Neuronal stem cell (in vitro differentiated cells): ENCODE measurements at regions not wholly inside any gene's neighbourhood (a gene's known extent, or its start where the extent isn't known, plus 50 kb on each side); places are given as distances from the start of the nearest gene placed in this dataset.

ENCODE experiments used
- DNase-seq: peaks from one replicate; pipeline ENCODE4 v3.0.0-alpha.2; 2013; ENCODE audit warnings: low spot score
- H2AFZ ChIP-seq: one replicate; pipeline ENCODE4 v1.6.1; 2013; ENCODE audit warnings: mild to moderate bottlenecking, low read length, inconsistent platforms
- H2AK5ac ChIP-seq: 2 replicates; pipeline ENCODE4 v1.6.1; 2013; ENCODE audit warnings: low read depth, mild to moderate bottlenecking, inconsistent platforms, low read length, moderate library complexity, mixed read lengths
- H2BK120ac ChIP-seq: 2 replicates; pipeline ENCODE4 v1.6.1; 2013; ENCODE audit warnings: low read depth, mild to moderate bottlenecking, inconsistent platforms, low read length, moderate library complexity, mixed read lengths
- H2BK12ac ChIP-seq: one replicate; pipeline ENCODE4 v1.6.1; 2013; ENCODE audit warnings: low read length, inconsistent platforms
- H2BK15ac ChIP-seq: 2 replicates; pipeline ENCODE4 v1.6.1; 2013; ENCODE audit warnings: mild to moderate bottlenecking, low read length, inconsistent platforms, mixed read lengths
- H2BK5ac ChIP-seq: one replicate; pipeline ENCODE4 v1.6.1; 2013; ENCODE audit warnings: inconsistent platforms, mild to moderate bottlenecking, low read length, moderate library complexity
- H3K14ac ChIP-seq: one replicate; pipeline ENCODE4 v1.6.1; 2013; ENCODE audit warnings: low read length, inconsistent platforms
- H3K18ac ChIP-seq: 2 replicates; pipeline ENCODE4 v1.6.1; 2013; ENCODE audit warnings: low read length, inconsistent platforms
- H3K23ac ChIP-seq: 2 replicates; pipeline ENCODE4 v1.6.1; 2013; ENCODE audit warnings: low read depth, mild to moderate bottlenecking, mixed read lengths, low read length, inconsistent platforms; ENCODE audit not compliant: poor library complexity
- H3K27ac ChIP-seq: replicated peaks from 3 replicates; pipeline ENCODE4 v1.5.1; 2013; ENCODE audit warnings: low read length, inconsistent platforms
- H3K27me3 ChIP-seq, 3 experiments: 2 replicates each; pipeline ENCODE4 v1.6.1; 2013; ENCODE audit warnings: low read length in 3 of 3, mild to moderate bottlenecking in 2 of 3, inconsistent platforms in 1 of 3, low read depth in 1 of 3, mixed read lengths in 1 of 3, moderate library complexity in 1 of 3; ENCODE audit not compliant: control insufficient read depth in 3 of 3, insufficient read depth in 3 of 3
- H3K36me3 ChIP-seq, 2 donors: replicated peaks in 1 of 2; 2 replicates each; pipeline ENCODE4 v1.6.1; 2013; ENCODE audit warnings: low read length in 2 of 2; ENCODE audit not compliant: control insufficient read depth in 2 of 2, insufficient read depth in 2 of 2
- H3K4ac ChIP-seq: 2 replicates; pipeline ENCODE4 v1.6.1; 2013; ENCODE audit warnings: inconsistent platforms, mild to moderate bottlenecking, low read length, moderate library complexity
- H3K4me1 ChIP-seq, 2 donors: 1 replicate in 1 of 2; 2 replicates in 1 of 2; pipeline ENCODE4 v1.6.1; 2013; ENCODE audit warnings: low read length in 2 of 2, low read depth in 1 of 2; ENCODE audit not compliant: control insufficient read depth in 2 of 2, insufficient read depth in 1 of 2
- H3K4me2 ChIP-seq: one replicate; pipeline ENCODE4 v1.6.1; 2013; ENCODE audit warnings: mild to moderate bottlenecking, low read length, inconsistent platforms; ENCODE audit not compliant: insufficient read depth, poor library complexity, severe bottlenecking
- H3K4me3 ChIP-seq, 2 donors: 2 replicates each; pipeline ENCODE4 v1.5.1; 2013; ENCODE audit warnings: low read length in 2 of 2, mild to moderate bottlenecking in 2 of 2, inconsistent platforms in 1 of 2, moderate library complexity in 1 of 2
- H3K79me1 ChIP-seq: one replicate; pipeline ENCODE4 v1.6.1; 2013; ENCODE audit warnings: low read depth, mild to moderate bottlenecking, inconsistent platforms, low read length, moderate library complexity
- H3K9ac ChIP-seq: one replicate; pipeline ENCODE4 v1.6.1; 2013; ENCODE audit warnings: mild to moderate bottlenecking, low read depth, low read length, inconsistent platforms; ENCODE audit not compliant: poor library complexity
- H3K9me3 ChIP-seq, 2 donors: replicated peaks in 1 of 2; 2 replicates each; pipeline versions ENCODE3 to v1.6.1; 2013; ENCODE audit warnings: low read length in 2 of 2, mild to moderate bottlenecking in 2 of 2, inconsistent platforms in 1 of 2, low read depth in 1 of 2, mixed read lengths in 1 of 2, moderate library complexity in 1 of 2; ENCODE audit not compliant: control insufficient read depth in 2 of 2, insufficient read depth in 1 of 2
- H4K8ac ChIP-seq: one replicate; pipeline ENCODE4 v1.6.1; 2013; ENCODE audit warnings: low read depth, mild to moderate bottlenecking, inconsistent platforms, low read length, moderate library complexity
- H4K91ac ChIP-seq: one replicate; pipeline ENCODE4 v1.6.1; 2013; ENCODE audit warnings: low read length, low read depth, mild to moderate bottlenecking, inconsistent platforms; ENCODE audit not compliant: poor library complexity
- WGBS, 2 donors: extraction: QIAGEN DNeasy Blood & Tissue Kit; methylation state at CpG; one replicate each; pipeline ENCODE4 v1.1.7; 2013; ENCODE audit warnings: missing lambda C conversion rate in 2 of 2, mixed read lengths in 1 of 2; ENCODE audit not compliant: insufficient read length in 2 of 2, insufficient replicate concordance in 1 of 2; ENCODE audit errors: extremely low coverage in 2 of 2; 5-methylcytosine and 5-hydroxymethylcytosine counted together

DNA sequence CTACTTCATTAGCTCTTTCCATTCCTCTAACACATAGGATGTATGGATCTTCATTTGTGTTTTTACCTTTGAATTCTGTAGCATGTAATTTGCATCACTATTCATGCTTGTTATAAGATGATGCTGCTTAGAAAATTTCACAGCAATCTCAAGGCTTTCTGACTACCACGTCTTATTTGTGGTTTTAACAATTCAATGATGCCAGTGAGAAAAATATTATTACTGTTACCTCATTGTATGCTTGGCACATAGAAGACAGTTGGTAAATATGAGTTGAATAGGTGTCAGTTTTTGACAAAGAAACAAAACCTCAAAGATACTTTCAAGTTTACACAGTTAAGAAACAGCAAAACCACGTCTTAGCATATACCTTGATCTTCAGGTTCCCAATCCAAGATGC lies 428.6 kb downstream of the TFAP2A start:
- H4K91ac ChIP-seq, result no peak overlapping the region
- no peak overlapping the region for H2BK120ac ChIP-seq
- H3K79me1 ChIP-seq, result no peaks in the 10 kb centered on the region
- H3K9me3 ChIP-seq, result no peaks in the 10 kb centered on the region
- no peak for DNase-seq
- H3K4me2 ChIP-seq, result no peak overlapping the region
- H2BK15ac ChIP-seq, result no peak overlapping the region
- no peak overlapping the region for H3K27ac ChIP-seq
- WGBS, 2 donors, result no CpG with 5 or more reads among the region's 2 CpGs
- no peak overlapping the region for H3K9ac ChIP-seq
- no peak overlapping the region for H3K23ac ChIP-seq
- H2BK5ac ChIP-seq, result no peak overlapping the region
- H3K27me3 ChIP-seq, result no peaks in the 10 kb centered on the region
- H2AFZ ChIP-seq, result no peak overlapping the region
- H3K4ac ChIP-seq, result no peak overlapping the region
- H2AK5ac ChIP-seq, result no peak overlapping the region
- no peak overlapping the region for H4K8ac ChIP-seq
- H2BK12ac ChIP-seq, result no peak overlapping the region
- H3K14ac ChIP-seq, result no peak overlapping the region
- H3K4me3 ChIP-seq, result no peak overlapping the region
- no peaks in the 10 kb centered on the region for H3K4me1 ChIP-seq
- no peaks in the 10 kb centered on the region for H3K36me3 ChIP-seq
- no peak overlapping the region for H3K18ac ChIP-seq

DNA sequence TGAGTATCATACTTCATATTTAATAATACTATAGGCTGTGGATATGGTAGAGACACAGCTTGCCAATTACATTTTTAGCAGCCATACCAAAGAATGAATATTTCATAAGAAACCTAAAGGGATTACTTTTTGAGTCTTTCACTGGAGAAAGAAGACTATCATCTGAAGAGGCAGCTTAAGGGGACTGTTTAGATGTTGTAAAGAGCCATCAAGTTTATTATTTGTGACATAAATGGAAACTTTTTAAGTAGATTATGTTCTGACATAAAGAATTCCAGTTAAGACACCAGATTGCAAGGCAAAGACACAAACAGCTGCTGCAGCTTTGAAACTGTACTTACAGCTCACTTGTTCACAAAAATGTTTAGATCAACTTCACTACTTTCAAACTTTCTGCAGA lies 429.4 kb downstream of the TFAP2A start:
- H2BK5ac ChIP-seq, result no peak overlapping the region
- H3K4me1 ChIP-seq, result no peaks in the 10 kb centered on the region
- no peak overlapping the region for H3K4ac ChIP-seq
- no peak overlapping the region for H3K4me2 ChIP-seq
- H3K9ac ChIP-seq, result no peak overlapping the region
- no peaks in the 10 kb centered on the region for H3K36me3 ChIP-seq
- H2BK15ac ChIP-seq, result no peak overlapping the region
- no peak overlapping the region for H3K27ac ChIP-seq
- H4K91ac ChIP-seq, result no peak overlapping the region
- H3K14ac ChIP-seq, result no peak overlapping the region
- no peak for DNase-seq
- no peak overlapping the region for H2BK120ac ChIP-seq
- H4K8ac ChIP-seq, result no peak overlapping the region
- no peak overlapping the region for H3K4me3 ChIP-seq
- H3K79me1 ChIP-seq, result no peaks in the 10 kb centered on the region
- H2AFZ ChIP-seq, result no peak overlapping the region
- no peaks in the 10 kb centered on the region for H3K9me3 ChIP-seq
- no peak overlapping the region for H2BK12ac ChIP-seq
- H3K23ac ChIP-seq, result no peak overlapping the region
- no peaks in the 10 kb centered on the region for H3K27me3 ChIP-seq
- H3K18ac ChIP-seq, result no peak overlapping the region
- H2AK5ac ChIP-seq, result no peak overlapping the region

DNA sequence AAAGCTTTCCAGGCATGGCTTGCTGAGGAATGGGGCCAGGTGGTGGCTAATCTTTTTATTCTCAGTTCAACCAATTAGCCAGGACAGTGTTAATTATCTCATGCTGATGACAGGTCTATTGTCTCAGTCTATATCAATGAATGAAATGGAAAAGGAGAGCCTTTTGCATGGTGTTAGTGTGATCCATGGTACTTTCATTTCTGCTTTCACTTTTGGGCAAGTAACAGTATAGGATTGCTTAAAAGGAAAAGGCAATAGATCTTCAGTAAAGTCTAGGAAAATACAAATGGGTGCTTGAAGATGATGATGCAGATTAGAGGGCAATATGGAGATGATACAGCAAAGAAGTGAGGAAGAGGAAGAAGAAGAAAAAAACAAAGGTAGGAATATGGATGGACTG lies 430.3 kb downstream of the TFAP2A start:
- H3K18ac ChIP-seq, result no peak overlapping the region
- H3K23ac ChIP-seq, result no peak overlapping the region
- no peak overlapping the region for H4K91ac ChIP-seq
- no peak overlapping the region for H3K4me3 ChIP-seq
- no peaks in the 10 kb centered on the region for H3K9me3 ChIP-seq
- H2AK5ac ChIP-seq, result no peak overlapping the region
- no peaks in the 10 kb centered on the region for H3K79me1 ChIP-seq
- no peak overlapping the region for H3K4ac ChIP-seq
- no peak overlapping the region for H2AFZ ChIP-seq
- H2BK120ac ChIP-seq, result no peak overlapping the region
- H4K8ac ChIP-seq, result no peak overlapping the region
- H3K9ac ChIP-seq, result no peak overlapping the region
- H3K36me3 ChIP-seq, result no peaks in the 10 kb centered on the region
- no peak overlapping the region for H2BK15ac ChIP-seq
- no peak overlapping the region for H2BK12ac ChIP-seq
- H3K4me1 ChIP-seq, result no peaks in the 10 kb centered on the region
- H2BK5ac ChIP-seq, result no peak overlapping the region
- DNase-seq, result no peak
- H3K4me2 ChIP-seq, result no peak overlapping the region
- no peak overlapping the region for H3K27ac ChIP-seq
- no peak overlapping the region for H3K14ac ChIP-seq
- no peaks in the 10 kb centered on the region for H3K27me3 ChIP-seq

DNA sequence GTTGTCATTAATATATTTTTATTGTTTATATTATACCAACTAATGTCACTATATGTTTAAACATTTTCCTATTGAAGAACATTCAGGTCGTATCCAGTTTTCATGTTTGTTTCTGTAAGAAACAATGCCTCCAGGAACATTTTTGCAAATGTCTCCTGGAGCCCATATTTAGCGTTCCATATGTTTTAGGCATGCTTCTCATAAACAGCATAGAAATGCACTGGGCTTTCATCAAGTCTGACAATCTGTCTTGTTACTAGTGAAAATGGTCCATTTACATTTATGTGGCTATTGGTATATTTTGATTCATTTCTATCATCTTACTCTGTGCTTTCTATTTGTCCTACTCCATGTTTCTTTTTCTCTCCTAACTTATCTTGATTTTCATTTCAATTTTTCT lies 431.7 kb downstream of the TFAP2A start:
- Histone ChIP-seq H3K23ac (no peak overlapping the region), H3K27ac (no peak overlapping the region), H2BK5ac (no peak overlapping the region), H2BK12ac (no peak overlapping the region), H3K14ac (no peak overlapping the region), H3K4ac (no peak overlapping the region), H2BK120ac (no peak overlapping the region), H4K91ac (no peak overlapping the region), H3K36me3 (no peaks in the 10 kb centered on the region), H2BK15ac (no peak overlapping the region), H4K8ac (no peak overlapping the region), H3K18ac (no peak overlapping the region), H3K4me2 (no peak overlapping the region), H2AFZ (no peak overlapping the region), H3K9me3 (no peaks in the 10 kb centered on the region), H3K79me1 (no peaks in the 10 kb centered on the region), H3K27me3 (no peaks in the 10 kb centered on the region), H3K4me1 (no peaks in the 10 kb centered on the region), H2AK5ac (no peak overlapping the region), H3K9ac (no peak overlapping the region), H3K4me3 (no peak overlapping the region)
- DNase-seq, result no peak
- whole genome bisulfite sequencing, 2 donors, result no CpG with 5 or more reads among the region's 2 CpGs
